MM.1S (cell line): ENCODE measurements at regions not wholly inside any gene's neighbourhood (a gene's known extent, or its start where the extent isn't known, plus 50 kb on each side); places are given as distances from the start of the nearest gene placed in this dataset.

Experiments
- DNase-seq: peaks from one replicate; pipeline ENCODE4 v3.0.0-alpha.2; 2015
- H2AFZ ChIP-seq: fragments of 300-600 bp; sonication (generic); 2 replicates; pipeline ENCODE4 v1.6.0; 2016; ENCODE audit warnings: antibody characterized with exemption, low read length
- H3F3A ChIP-seq: fragments of 300-600 bp; sonication (generic); 2 replicates; pipeline ENCODE4 v1.6.1; 2016; ENCODE audit warnings: mild to moderate bottlenecking, antibody characterized with exemption, low read length, moderate library complexity, mixed read lengths; ENCODE audit not compliant: insufficient read depth
- H3K27ac ChIP-seq: fragments of 300-600 bp; sonication (generic); 2 replicates; pipeline ENCODE4 v1.5.1; 2016; ENCODE audit warnings: mild to moderate bottlenecking, low read length
- H3K27me3 ChIP-seq: fragments of 300-600 bp; sonication (generic); replicated peaks from 2 replicates; pipeline ENCODE4 v1.6.0; 2016; ENCODE audit warnings: low read length; ENCODE audit not compliant: insufficient read depth
- H3K36me3 ChIP-seq: fragments of 300-600 bp; sonication (generic); replicated peaks from 2 replicates; pipeline ENCODE4 v1.6.1; 2016; ENCODE audit warnings: mild to moderate bottlenecking, low read length, mixed read lengths; ENCODE audit not compliant: insufficient read depth
- H3K4me1 ChIP-seq: fragments of 300-600 bp; sonication (generic); 2 replicates; pipeline ENCODE4 v1.6.1; 2016; ENCODE audit warnings: low read length, mixed read lengths
- H3K4me2 ChIP-seq: fragments of 300-600 bp; sonication (generic); 2 replicates; pipeline ENCODE4 v1.6.0; 2016; ENCODE audit warnings: low read depth, low read length
- H3K4me3 ChIP-seq: fragments of 300-600 bp; sonication (generic); 2 replicates; pipeline ENCODE4 v1.5.1; 2016; ENCODE audit warnings: low read length, mixed read lengths
- H3K79me2 ChIP-seq: fragments of 300-600 bp; sonication (generic); 2 replicates; pipeline ENCODE4 v1.6.1; 2016; ENCODE audit warnings: mixed run types, low read length, mixed read lengths
- H3K9ac ChIP-seq: fragments of 300-600 bp; sonication (generic); 2 replicates; pipeline ENCODE4 v1.6.1; 2016; ENCODE audit warnings: low read length, mixed read lengths
- H3K9me2 ChIP-seq: fragments of 300-600 bp; sonication (generic); replicated peaks from 2 replicates; pipeline ENCODE4 v1.6.1; 2016; ENCODE audit warnings: mild to moderate bottlenecking, low read length, mixed read lengths; ENCODE audit not compliant: insufficient read depth
- H3K9me3 ChIP-seq: fragments of 300-600 bp; sonication (generic); replicated peaks from 2 replicates; pipeline ENCODE4 v1.6.1; 2016; ENCODE audit warnings: mild to moderate bottlenecking, low read length, mixed read lengths; ENCODE audit not compliant: insufficient read depth
- H4K20me1 ChIP-seq: fragments of 300-600 bp; sonication (generic); 2 replicates; pipeline ENCODE4 v1.6.1; 2016; ENCODE audit warnings: mild to moderate bottlenecking, low read length, moderate library complexity, mixed read lengths; ENCODE audit not compliant: insufficient read depth
- CTCF ChIP-seq: fragments of 300-600 bp; sonication (generic); IDR thresholded peaks from 2 replicates; pipeline ENCODE4 v1.5.1; 2016; ENCODE audit warnings: antibody characterized with exemption, low read length, mixed read lengths
- EZH2 ChIP-seq: fragments of 300-600 bp; sonication (generic); optimal IDR thresholded peaks from 2 replicates; pipeline ENCODE3; 2017; ENCODE audit warnings: low read depth, mild to moderate bottlenecking, antibody characterized with exemption, low read length, mixed read lengths
- EZH2phosphoT487 ChIP-seq: fragments of 300-600 bp; sonication (generic); IDR thresholded peaks from 2 replicates; pipeline ENCODE4 v1.6.1; 2018; ENCODE audit warnings: antibody characterized with exemption, low read length

DNA sequence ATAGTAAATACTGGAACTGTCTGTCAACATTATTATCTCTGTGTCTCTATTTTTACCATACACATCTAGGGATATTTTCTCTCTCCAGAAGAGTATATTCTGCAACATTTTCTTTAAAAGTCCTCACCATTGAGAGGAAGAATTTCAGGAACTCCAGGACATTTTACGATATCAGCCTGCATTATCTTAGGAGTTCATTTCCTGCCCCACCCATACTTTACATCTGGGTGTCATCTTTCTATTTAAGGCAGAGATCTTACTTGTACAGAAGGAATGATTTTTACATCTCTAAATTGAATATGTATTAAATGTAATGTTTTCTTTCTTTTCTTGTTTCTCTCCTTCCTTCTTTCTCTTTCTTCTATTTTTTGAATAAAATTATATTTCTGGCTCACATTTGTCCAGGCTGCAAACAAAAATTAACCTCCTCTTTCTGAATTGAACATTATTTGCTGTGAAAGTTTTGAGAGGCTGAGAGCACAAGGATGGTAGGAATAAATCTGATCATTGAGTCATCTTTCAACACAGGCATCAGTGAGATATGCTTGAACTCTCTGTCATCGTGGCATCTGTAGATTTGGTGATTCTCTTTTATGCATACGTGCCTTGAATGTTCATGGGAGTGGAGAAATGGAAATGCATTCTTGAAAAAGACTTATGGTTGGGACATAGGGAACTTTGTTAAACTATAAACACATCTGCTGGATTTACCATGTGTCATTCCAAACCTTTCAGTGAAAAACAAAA lies 753.6 kb downstream of the SLC16A7 start:
- Histone ChIP-seq H3K36me3 (no peaks in the 10 kb centered on the region), H3K4me2 (no peak overlapping the region), H3K4me3 (no peak overlapping the region), H3K9me3 (no peaks in the 10 kb centered on the region), H3K9ac (no peak overlapping the region), H2AFZ (no peak overlapping the region), H3F3A (no peaks in the 10 kb centered on the region), H4K20me1 (no peaks in the 10 kb centered on the region), H3K27ac (no peak overlapping the region), H3K9me2 (no peaks in the 10 kb centered on the region), H3K4me1 (no peaks in the 10 kb centered on the region), H3K79me2 (no peaks in the 10 kb centered on the region), H3K27me3 (no peaks in the 10 kb centered on the region)
- no peak for TF ChIP-seq CTCF
- TF ChIP-seq EZH2phosphoT487 = no peak
- no peak for TF ChIP-seq EZH2
- no peak for DNase-seq

GRCh38 chr12:60387356-60387755 lies 791.5 kb downstream of the SLC16A7 start:
- Histone ChIP-seq H3K36me3 (no peaks in the 10 kb centered on the region), H3K4me3 (no peak overlapping the region), H3F3A (no peaks in the 10 kb centered on the region), H3K9ac (no peak overlapping the region), H3K4me2 (no peak overlapping the region), H4K20me1 (no peaks in the 10 kb centered on the region), H3K4me1 (no peaks in the 10 kb centered on the region), H3K9me3 (no peaks in the 10 kb centered on the region), H2AFZ (no peak overlapping the region), H3K27ac (no peak overlapping the region), H3K79me2 (no peaks in the 10 kb centered on the region), H3K27me3 (no peaks in the 10 kb centered on the region), H3K9me2 (no peaks in the 10 kb centered on the region)
- TF ChIP-seq EZH2phosphoT487 = no peak
- TF ChIP-seq CTCF = no peak
- no peak for TF ChIP-seq EZH2
- DNase-seq = no peak

DNA sequence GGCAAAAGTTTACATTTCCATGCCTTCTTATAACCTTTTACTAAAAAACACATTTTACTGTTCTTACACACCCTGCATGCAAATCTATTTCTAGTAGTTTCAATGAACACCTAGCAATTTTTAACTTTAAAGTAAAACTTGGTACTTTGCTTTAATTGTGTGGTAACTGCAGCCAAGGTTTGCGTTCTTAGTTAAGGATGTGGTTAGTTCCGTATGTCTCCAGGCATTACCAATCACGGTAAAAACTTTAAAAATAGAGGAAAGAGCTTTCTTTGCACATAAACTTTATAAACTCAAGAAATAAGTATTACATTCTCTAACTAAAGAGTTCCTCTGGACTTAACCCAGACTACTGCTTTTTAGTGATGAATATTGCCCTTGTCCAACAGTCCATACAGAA lies 795.2 kb downstream of the SLC16A7 start:
- Histone ChIP-seq H3K9ac (no peak overlapping the region), H3K36me3 (no peaks in the 10 kb centered on the region), H3K4me2 (no peak overlapping the region), H3K4me3 (no peak overlapping the region), H3K9me2 (no peaks in the 10 kb centered on the region), H4K20me1 (no peaks in the 10 kb centered on the region), H3F3A (no peaks in the 10 kb centered on the region), H3K27me3 (no peaks in the 10 kb centered on the region), H3K27ac (no peak overlapping the region), H3K79me2 (no peaks in the 10 kb centered on the region), H3K9me3 (no peaks in the 10 kb centered on the region), H3K4me1 (no peaks in the 10 kb centered on the region), H2AFZ (no peak overlapping the region)
- DNase-seq = no peak
- no peak for TF ChIP-seq EZH2

DNA sequence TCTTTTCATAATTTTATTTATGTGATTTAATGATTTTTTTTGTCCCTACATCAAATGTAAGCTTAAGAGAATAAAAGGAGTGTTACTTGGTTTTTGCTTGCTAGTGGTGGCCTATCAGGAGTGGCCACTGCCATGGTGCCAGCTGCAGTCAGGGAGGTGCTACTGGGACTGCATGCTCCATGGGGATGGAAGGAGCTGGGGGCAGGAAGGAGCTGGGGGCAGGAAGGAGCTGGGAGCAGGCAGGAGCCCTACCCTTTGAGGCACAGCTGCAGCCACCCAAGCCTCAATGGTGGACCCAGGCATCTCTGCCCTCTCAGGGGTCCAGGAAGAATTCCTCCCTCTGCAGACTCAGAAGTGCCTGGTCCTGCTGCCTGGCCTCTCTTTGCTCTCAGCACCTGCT lies 796.0 kb downstream of the SLC16A7 start:
- Histone ChIP-seq H3F3A (no peaks in the 10 kb centered on the region), H4K20me1 (no peaks in the 10 kb centered on the region), H3K36me3 (no peaks in the 10 kb centered on the region), H2AFZ (no peak overlapping the region), H3K4me3 (no peak overlapping the region), H3K79me2 (no peaks in the 10 kb centered on the region), H3K27ac (no peak overlapping the region), H3K9me3 (no peaks in the 10 kb centered on the region), H3K9me2 (no peaks in the 10 kb centered on the region), H3K4me2 (no peak overlapping the region), H3K27me3 (no peaks in the 10 kb centered on the region), H3K9ac (no peak overlapping the region), H3K4me1 (no peaks in the 10 kb centered on the region)
- no peak for TF ChIP-seq EZH2phosphoT487
- TF ChIP-seq CTCF = no peak
- no peak for TF ChIP-seq EZH2
- DNase-seq = no peak
